K562 (cell line): ENCODE measurements at regions not wholly inside any gene's neighbourhood (a gene's known extent, or its start where the extent isn't known, plus 50 kb on each side); places are given as distances from the start of the nearest gene placed in this dataset.

Experiments
- ATAC-seq: fragments of 200-7000 bp; cut with Tn5 transposase; 3 replicates; pipeline ENCODE4 v1.9.1; 2020; ENCODE audit warnings: moderate library complexity
- BruUV-seq: library from RNA; stranded (reverse); fragments of 400-500 nt; replicated peaks from 2 replicates; lab custom pipeline; 2021; lab: Mats Ljungman, UMichigan
- CTCF ChIA-PET: fragments of 300-600 bp; formaldehyde crosslinking; extraction: SDS; loops from one replicate; lab custom pipeline; 2021; ENCODE audit warnings: low intra/inter-chr PET ratio; lab: Yijun Ruan, JAX
- POLR2A ChIA-PET: fragments of 300-600, 350-650 bp; sonication (Branson Sonifier 250); formaldehyde crosslinking; extraction: SDS; loops from one replicate; lab custom pipeline; 2021; ENCODE audit warnings: antibody characterized with exemption, inconsistent platforms; lab: Yijun Ruan, JAX
- DNase-seq, 4 experiments: peaks; one replicate each; pipeline versions ENCODE4 v3.0.0 to v3.0.0-alpha.2; 2011 to 2018; ENCODE audit warnings: low spot score in 3 of 4, mixed read lengths in 3 of 4; ENCODE audit errors: extremely low read depth in 1 of 4
- FAIRE-seq: peaks from 2 replicates; lab custom pipeline; 2011; peaks lifted over from hg19 to GRCh38; lab: Jason Lieb, UNC
- H2AFZ ChIP-seq: 2 replicates; pipeline ENCODE4 v1.6.0; 2011; ENCODE audit warnings: low read depth, low read length, control low read depth, inconsistent platforms
- H3K27ac ChIP-seq: fragments of 200-600 bp; 3 replicates; pipeline ENCODE4 v1.8.0; 2011; ENCODE audit warnings: low read depth, mild to moderate bottlenecking, control low read depth, inconsistent platforms, low read length, moderate library complexity, mixed read lengths; ENCODE audit errors: extremely low read depth
- H3K27me3 ChIP-seq, 2 experiments: fragments of 300-600 bp in 1 of 2; 2 replicates in 1 of 2; 3 replicates in 1 of 2; pipeline versions ENCODE4 v1.6.0 to v1.8.0; 2011; ENCODE audit warnings: inconsistent platforms in 2 of 2, low read length in 2 of 2, mild to moderate bottlenecking in 1 of 2, mixed read lengths in 1 of 2, moderate library complexity in 1 of 2; ENCODE audit not compliant: control insufficient read depth in 2 of 2, insufficient read depth in 2 of 2
- H3K36me3 ChIP-seq: fragments of 300-600 bp; 3 replicates; pipeline ENCODE4 v1.8.0; 2011; ENCODE audit warnings: mild to moderate bottlenecking, low read length, inconsistent platforms; ENCODE audit not compliant: control insufficient read depth, insufficient read depth
- H3K4me1 ChIP-seq, 2 experiments: fragments of 200-600 bp in 1 of 2; replicated peaks in 1 of 2; 2 replicates in 1 of 2; 3 replicates in 1 of 2; pipeline versions ENCODE4 v1.5.1 to v1.8.0; 2011; ENCODE audit warnings: inconsistent platforms in 2 of 2, low read length in 2 of 2, mild to moderate bottlenecking in 1 of 2, mixed read lengths in 1 of 2, moderate library complexity in 1 of 2; ENCODE audit not compliant: control insufficient read depth in 2 of 2, insufficient read depth in 2 of 2
- H3K4me2 ChIP-seq: 2 replicates; pipeline ENCODE4 v1.6.1; 2011; ENCODE audit warnings: low read length, control low read depth, inconsistent platforms, mixed read lengths; ENCODE audit not compliant: insufficient read depth
- H3K4me3 ChIP-seq: fragments of 200-600 bp; sonication (generic), shearing (Covaris generic); 2 replicates; pipeline ENCODE4 v1.5.1; 2016; ENCODE audit warnings: control low read depth, inconsistent platforms
- H3K79me2 ChIP-seq: fragments of 200-600 bp; 3 replicates; pipeline ENCODE4 v1.8.0; 2011; ENCODE audit warnings: low read length, inconsistent platforms; ENCODE audit not compliant: control insufficient read depth, insufficient read depth
- H3K9ac ChIP-seq, 2 experiments: 2 replicates each; pipeline versions ENCODE4 v1.6.0 to v1.6.1; 2011; ENCODE audit warnings: low read depth in 2 of 2, low read length in 2 of 2, control low read depth in 1 of 2, inconsistent platforms in 1 of 2, mild to moderate bottlenecking in 1 of 2, mixed read lengths in 1 of 2; ENCODE audit not compliant: insufficient read depth in 1 of 2
- H3K9me1 ChIP-seq: one replicate; pipeline ENCODE4 v1.6.0; 2011; ENCODE audit warnings: inconsistent platforms, mild to moderate bottlenecking, low read length, moderate library complexity; ENCODE audit not compliant: control insufficient read depth, insufficient read depth
- H3K9me3 ChIP-seq: replicated peaks from 2 replicates; pipeline ENCODE4 v1.5.1; 2011; ENCODE audit warnings: low read depth, low read length, inconsistent platforms; ENCODE audit not compliant: control insufficient read depth, insufficient read depth
- H4K20me1 ChIP-seq: replicated peaks from 2 replicates; pipeline ENCODE4 v1.6.1; 2011; ENCODE audit warnings: low read length, inconsistent platforms, mixed read lengths; ENCODE audit not compliant: control insufficient read depth, insufficient read depth
- HDAC8 ChIP-seq: fragments of 450-650 bp; IDR thresholded peaks from 2 replicates; pipeline ENCODE4 v1.6.1; 2016; ENCODE audit warnings: mild to moderate bottlenecking, missing genetic modification characterization, moderate library complexity, missing compliant biosample characterization
- ZFP36 ChIP-seq: fragments of 150-350 bp; IDR thresholded peaks from 2 replicates; pipeline ENCODE4 v1.6.1; 2018; ENCODE audit warnings: low read length, low read depth; ENCODE audit not compliant: partially characterized antibody
- ZNF143 ChIP-seq: sonication (generic); formaldehyde crosslinking; IDR thresholded peaks from 2 replicates; pipeline ENCODE4 v1.9.0; 2022; ENCODE audit warnings: mild to moderate bottlenecking, missing genetic modification reagents
- ZNF316 ChIP-seq: fragments of 450-650 bp; IDR thresholded peaks from 2 replicates; pipeline ENCODE4 v1.6.1; 2016
- ZNF696 ChIP-seq: fragments of 250-450 bp; sonication (Bioruptor Pico); conservative IDR thresholded peaks from 2 replicates; pipeline ENCODE4 v1.4.0; 2020; ENCODE audit warnings: mild to moderate bottlenecking, moderate library complexity
- WGBS: fragments of 100-300 bp; shearing (Covaris generic); methylation state at CpG from one replicate; pipeline ENCODE4 v1.1.6; 2016; ENCODE audit warnings: low coverage, mixed read lengths; ENCODE audit not compliant: insufficient coverage; ENCODE audit errors: missing lambda C conversion rate; 5-methylcytosine and 5-hydroxymethylcytosine counted together
- in situ Hi-C: fragments of 300-500 bp; cut with MboI; formaldehyde crosslinking; loops from 4 replicates; pipeline ENCODE4 v1.15.0; 2018; ENCODE audit warnings: inconsistent platforms, mixed read lengths
- intact Hi-C: fragments of 100-400 bp; cut with micrococcal nuclease; formaldehyde crosslinking; loops from 2 replicates; pipeline ENCODE4 v1.14.2; 2022
- TF ChIP-seq, protein P1 (sequence below): IDR thresholded peaks from 2 replicates; pipeline ENCODE4 v1.6.1; 2014; ENCODE audit warnings: antibody characterized with exemption
- TF ChIP-seq, protein P2 (sequence below): fragments of 250-450 bp; sonication (Bioruptor Pico); IDR thresholded peaks from 2 replicates; pipeline ENCODE4 v1.5.0; 2020; ENCODE audit warnings: mild to moderate bottlenecking, borderline replicate concordance

DNA sequence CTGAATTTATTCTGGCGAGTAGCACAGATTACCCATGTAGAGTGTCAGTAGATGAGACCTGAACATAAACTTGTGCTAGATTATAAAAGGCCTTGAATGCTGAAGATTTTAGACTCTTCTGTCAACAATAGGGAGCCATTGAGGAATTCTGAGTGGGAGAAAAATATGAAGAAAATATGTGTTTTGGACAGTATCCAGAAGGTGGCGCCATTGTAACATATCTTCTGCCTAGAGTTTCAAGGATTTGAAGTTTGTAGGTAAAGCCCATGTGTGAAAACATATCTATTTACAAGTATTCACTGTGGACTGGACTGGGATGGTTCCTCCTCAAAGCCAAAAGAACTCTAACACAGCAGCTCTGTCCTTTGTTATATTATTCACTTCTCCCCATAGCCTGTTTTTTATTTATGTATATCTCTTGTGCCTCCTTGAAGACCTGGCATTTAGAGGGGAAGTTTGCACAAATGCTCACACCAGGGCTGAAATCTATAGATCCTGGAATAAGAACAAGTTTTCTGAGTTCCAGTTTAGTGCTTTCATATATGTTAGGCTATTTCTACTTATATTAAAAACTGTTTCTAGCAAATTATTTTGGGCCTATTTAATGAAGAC, 124.9 kb downstream of the RDH14 start (continued):
- peak; percentile 39 for TF ChIP-seq ZFP36
- TF ChIP-seq, protein P1, sequence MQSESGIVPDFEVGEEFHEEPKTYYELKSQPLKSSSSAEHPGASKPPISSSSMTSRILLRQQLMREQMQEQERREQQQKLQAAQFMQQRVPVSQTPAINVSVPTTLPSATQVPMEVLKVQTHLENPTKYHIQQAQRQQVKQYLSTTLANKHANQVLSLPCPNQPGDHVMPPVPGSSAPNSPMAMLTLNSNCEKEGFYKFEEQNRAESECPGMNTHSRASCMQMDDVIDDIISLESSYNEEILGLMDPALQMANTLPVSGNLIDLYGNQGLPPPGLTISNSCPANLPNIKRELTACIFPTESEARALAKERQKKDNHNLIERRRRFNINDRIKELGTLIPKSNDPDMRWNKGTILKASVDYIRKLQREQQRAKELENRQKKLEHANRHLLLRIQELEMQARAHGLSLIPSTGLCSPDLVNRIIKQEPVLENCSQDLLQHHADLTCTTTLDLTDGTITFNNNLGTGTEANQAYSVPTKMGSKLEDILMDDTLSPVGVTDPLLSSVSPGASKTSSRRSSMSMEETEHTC, result no peak
- TF ChIP-seq ZNF696 (CRISPR knock-in tag), result no peak

DNA sequence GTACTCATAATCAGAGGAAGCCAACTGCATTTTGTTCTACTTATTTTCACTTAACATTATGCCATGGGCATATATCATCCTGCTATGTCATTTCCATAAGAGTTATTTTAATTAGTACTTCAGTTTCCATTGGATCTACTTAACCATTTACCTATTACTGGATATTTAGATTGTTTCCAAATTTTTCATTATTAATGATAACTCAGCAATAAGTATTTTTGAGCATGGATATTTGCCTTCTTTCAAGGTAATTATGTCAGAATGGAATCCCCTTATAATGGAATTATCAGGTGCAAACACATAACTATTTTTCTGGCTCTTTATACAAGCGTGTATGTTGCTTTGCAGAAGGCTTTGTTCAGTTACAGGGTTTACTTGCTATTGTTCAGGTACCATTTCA, 126.6 kb downstream of the RDH14 start:
- FAIRE-seq, result no peak
- H3K27me3 ChIP-seq, result no peaks in the 10 kb centered on the region
- H3K9me1 ChIP-seq, result no peaks in the 10 kb centered on the region
- no peak overlapping the region for H3K4me2 ChIP-seq
- H3K4me3 ChIP-seq, result no peak overlapping the region
- 0% methylated on average over 1 of the region's 1 CpG for WGBS
- no TSS peak for BruUV-seq
- DNase-seq, result no peak
- no peaks in the 10 kb centered on the region for H3K9me3 ChIP-seq
- H2AFZ ChIP-seq, result no peak overlapping the region
- no peaks in the 10 kb centered on the region for H3K4me1 ChIP-seq
- POLR2A ChIA-PET, result no interaction called here
- no peak overlapping the region for H3K9ac ChIP-seq
- TF ChIP-seq ZNF316 (peak; percentile 59; the same call in 1 of the 2 replicates), ZNF143 (CRISPR knock-in tag) (no peak), HDAC8 (no peak)
- TF ChIP-seq, protein P2, sequence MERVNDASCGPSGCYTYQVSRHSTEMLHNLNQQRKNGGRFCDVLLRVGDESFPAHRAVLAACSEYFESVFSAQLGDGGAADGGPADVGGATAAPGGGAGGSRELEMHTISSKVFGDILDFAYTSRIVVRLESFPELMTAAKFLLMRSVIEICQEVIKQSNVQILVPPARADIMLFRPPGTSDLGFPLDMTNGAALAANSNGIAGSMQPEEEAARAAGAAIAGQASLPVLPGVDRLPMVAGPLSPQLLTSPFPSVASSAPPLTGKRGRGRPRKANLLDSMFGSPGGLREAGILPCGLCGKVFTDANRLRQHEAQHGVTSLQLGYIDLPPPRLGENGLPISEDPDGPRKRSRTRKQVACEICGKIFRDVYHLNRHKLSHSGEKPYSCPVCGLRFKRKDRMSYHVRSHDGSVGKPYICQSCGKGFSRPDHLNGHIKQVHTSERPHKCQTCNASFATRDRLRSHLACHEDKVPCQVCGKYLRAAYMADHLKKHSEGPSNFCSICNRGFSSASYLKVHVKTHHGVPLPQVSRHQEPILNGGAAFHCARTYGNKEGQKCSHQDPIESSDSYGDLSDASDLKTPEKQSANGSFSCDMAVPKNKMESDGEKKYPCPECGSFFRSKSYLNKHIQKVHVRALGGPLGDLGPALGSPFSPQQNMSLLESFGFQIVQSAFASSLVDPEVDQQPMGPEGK (CRISPR knock-in tag), result no peak
- TF ChIP-seq, all 486 proteins: peak for 1
- Histone ChIP-seq H3K79me2 (no peaks in the 10 kb centered on the region), H3K36me3 (no peaks in the 10 kb centered on the region), H3K27ac (no peak overlapping the region), H4K20me1 (no peaks in the 10 kb centered on the region)
- in situ Hi-C loops, result loop anchor here (5.0 to 25.0 kb wide), 2 partner anchors 928 to 1428 kb away; partner anchors contain the start of gene OSR1
- ATAC-seq, result no peak
- intact Hi-C loops, result loop anchor here (2.0 kb wide), 2 partner anchors 929 to 1429 kb away; no protein-coding TSS in a partner anchor
- CTCF ChIA-PET, result no interaction called here
